ACC112 (cell line): ENCODE measurements at regions not wholly inside any gene's neighbourhood (a gene's known extent, or its start where the extent isn't known, plus 50 kb on each side); places are given as distances from the start of the nearest gene placed in this dataset.

Experiments
- H2AFZ ChIP-seq: fragments of 200-600 bp; sonication (generic); one replicate; pipeline ENCODE4 v1.6.0; 2017; ENCODE audit warnings: antibody characterized with exemption, low read length; ENCODE audit not compliant: unreplicated experiment
- H3K27ac ChIP-seq: fragments of 200-600 bp; sonication (generic); 2 replicates; pipeline ENCODE4 v1.5.1; 2014; ENCODE audit warnings: low read depth, mild to moderate bottlenecking, antibody characterized with exemption, low read length, moderate library complexity
- H3K27me3 ChIP-seq: fragments of 200-600 bp; sonication (generic); 2 replicates; pipeline ENCODE4 v1.6.1; 2014; ENCODE audit warnings: mild to moderate bottlenecking, antibody characterized with exemption, low read length, moderate library complexity, mixed read lengths; ENCODE audit not compliant: insufficient read depth
- H3K36me3 ChIP-seq: fragments of 200-600 bp; sonication (generic); 2 replicates; pipeline ENCODE4 v1.6.1; 2016; ENCODE audit warnings: mild to moderate bottlenecking, antibody characterized with exemption, low read length, moderate library complexity, mixed read lengths; ENCODE audit not compliant: insufficient read depth
- H3K4me1 ChIP-seq: fragments of 200-600 bp; sonication (generic); one replicate; pipeline ENCODE4 v1.6.1; 2016; ENCODE audit warnings: low read length, mixed read lengths; ENCODE audit not compliant: insufficient read depth, unreplicated experiment, control insufficient read depth
- H3K4me3 ChIP-seq: fragments of 200-600 bp; sonication (generic); 2 replicates; pipeline ENCODE4 v1.5.1; 2014; ENCODE audit warnings: mild to moderate bottlenecking, low read depth, low read length
- H3K79me2 ChIP-seq: fragments of 200-600 bp; sonication (generic); one replicate; pipeline ENCODE4 v1.6.0; 2016; ENCODE audit warnings: low read length; ENCODE audit not compliant: control insufficient read depth, unreplicated experiment, insufficient read depth

DNA sequence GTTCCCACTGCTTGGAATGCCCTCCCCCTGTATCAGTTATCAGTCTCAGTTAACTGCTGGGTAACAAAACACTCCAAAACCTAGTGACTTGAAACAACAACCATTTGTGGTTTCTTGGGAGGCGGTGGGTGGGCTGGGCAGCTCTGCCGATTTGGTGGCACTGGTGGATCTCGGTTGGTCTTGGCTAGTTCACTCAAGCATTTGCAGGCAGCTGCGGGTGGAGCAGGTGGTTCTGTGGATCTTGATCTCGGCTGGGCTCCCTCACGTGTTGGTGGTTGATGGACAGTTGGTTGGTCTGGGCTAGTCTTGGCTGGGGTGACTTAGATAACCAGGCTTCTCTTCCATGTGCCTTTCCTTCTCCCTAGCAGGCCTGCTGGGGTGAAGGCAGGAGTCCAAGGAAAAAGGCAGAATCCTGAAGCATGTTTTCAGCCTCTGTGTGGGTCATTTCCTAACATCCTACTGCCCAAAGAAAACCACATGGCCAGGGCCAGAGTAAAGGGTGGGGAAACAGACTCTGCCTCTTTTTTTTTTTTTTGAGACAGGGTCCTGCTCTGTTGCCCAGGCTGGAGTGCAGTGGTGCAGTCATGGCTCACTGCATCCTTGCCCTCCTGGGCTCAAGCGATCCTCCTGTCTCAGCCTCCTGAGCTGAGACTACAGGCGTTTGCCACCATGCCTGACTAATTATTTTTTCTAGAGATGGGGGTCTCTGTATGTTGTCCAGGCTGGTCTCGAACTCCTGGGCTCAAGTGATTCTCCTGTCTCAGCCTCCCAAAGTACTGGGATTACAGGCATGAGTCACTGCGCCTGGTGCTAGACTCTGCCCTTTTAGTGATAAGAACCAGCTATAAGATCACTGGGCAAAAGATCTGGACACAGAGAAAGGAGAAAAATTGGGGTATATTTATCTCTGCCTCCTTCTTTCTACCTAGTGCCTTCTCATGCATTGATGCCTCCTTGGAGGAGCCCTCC lies 183.7 kb downstream of the RGS3 start:
- Histone ChIP-seq H3K27ac (no peak overlapping the region), H2AFZ (no peak overlapping the region), H3K4me1 (no peaks in the 10 kb centered on the region), H3K27me3 (0 out of 2 replicates have a peak, but pooled peaks cover 7% of the 10 kb centered on the region), H3K36me3 (no peaks in the 10 kb centered on the region), H3K79me2 (no peaks in the 10 kb centered on the region), H3K4me3 (no peak overlapping the region)

- Histone ChIP-seq H3K27me3 (0 out of 2 replicates have a peak, but pooled peaks cover 5% of the 10 kb centered on the region), H3K36me3 (no peaks in the 10 kb centered on the region), H3K4me1 (no peaks in the 10 kb centered on the region), H3K27ac (no peak overlapping the region), H3K4me3 (no peak overlapping the region), H2AFZ (no peak overlapping the region), H3K79me2 (no peaks in the 10 kb centered on the region)
Measured at GRCh38 chr9:113648048-113648447, 184.5 kb downstream of the RGS3 start.

DNA sequence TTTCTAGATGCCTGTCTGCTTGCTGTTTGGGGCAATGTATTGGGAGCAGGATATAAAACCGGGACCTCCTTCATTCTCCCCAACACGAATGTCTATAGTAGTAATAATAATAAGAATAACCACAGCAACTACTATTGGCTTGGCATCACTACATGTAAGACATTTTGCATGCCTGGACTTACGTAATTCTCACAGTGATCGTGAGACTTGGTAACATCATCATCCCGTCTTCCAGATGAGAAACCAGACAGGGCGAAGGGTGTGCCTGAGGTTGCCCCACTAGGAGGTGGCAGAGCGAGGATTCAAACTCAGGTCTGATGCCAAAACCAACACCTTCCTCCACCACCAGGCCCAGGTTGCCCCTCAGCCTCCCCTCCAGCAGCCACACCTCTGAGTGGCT lies 185.1 kb downstream of the RGS3 start:
- no peak overlapping the region for H3K27ac ChIP-seq
- no peak overlapping the region for H3K4me3 ChIP-seq
- no peaks in the 10 kb centered on the region for H3K36me3 ChIP-seq
- no peaks in the 10 kb centered on the region for H3K79me2 ChIP-seq
- no peak overlapping the region for H2AFZ ChIP-seq
- H3K27me3 ChIP-seq, result 0 out of 2 replicates have a peak, but pooled peaks cover under 1% of the 10 kb centered on the region
- no peaks in the 10 kb centered on the region for H3K4me1 ChIP-seq

GRCh38 chr9:113649054-113649453 lies 185.5 kb downstream of the RGS3 start:
- H3K27me3 ChIP-seq, result no peaks in the 10 kb centered on the region
- H2AFZ ChIP-seq, result no peak overlapping the region
- no peaks in the 10 kb centered on the region for H3K79me2 ChIP-seq
- H3K36me3 ChIP-seq, result no peaks in the 10 kb centered on the region
- H3K4me3 ChIP-seq, result no peak overlapping the region
- H3K27ac ChIP-seq, result no peak overlapping the region
- H3K4me1 ChIP-seq, result no peaks in the 10 kb centered on the region

DNA sequence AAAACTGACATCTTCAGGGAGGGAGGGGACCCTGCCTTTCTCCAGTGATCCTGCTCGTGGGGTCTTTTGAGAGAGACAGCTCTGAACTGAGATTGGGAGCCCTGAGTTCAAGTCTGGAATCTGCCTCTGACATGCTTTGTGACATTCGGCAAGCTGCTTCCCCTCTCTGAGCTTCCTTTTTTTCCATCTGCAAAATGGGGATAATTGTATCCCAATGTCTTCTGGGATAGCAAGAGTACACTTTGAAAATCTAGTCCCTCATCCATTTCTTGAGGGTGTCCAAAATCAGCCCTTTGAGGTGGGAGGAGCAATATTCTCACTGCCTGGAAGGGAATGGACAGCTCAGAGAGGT lies 186.3 kb downstream of the RGS3 start:
- no peak overlapping the region for H3K27ac ChIP-seq
- no peaks in the 10 kb centered on the region for H3K27me3 ChIP-seq
- no peaks in the 10 kb centered on the region for H3K4me1 ChIP-seq

GRCh38 chr9:113650207-113651131 lies 186.9 kb downstream of the RGS3 start:
- no peaks in the 10 kb centered on the region for H3K36me3 ChIP-seq
- no peaks in the 10 kb centered on the region for H3K4me1 ChIP-seq
- H3K79me2 ChIP-seq, result no peaks in the 10 kb centered on the region
- H3K27me3 ChIP-seq, result no peaks in the 10 kb centered on the region
- no peak overlapping the region for H3K4me3 ChIP-seq
- no peak overlapping the region for H2AFZ ChIP-seq
- no peak overlapping the region for H3K27ac ChIP-seq

More for the DNA sequence above, 186.3 kb downstream of the RGS3 start:
- no peaks in the 10 kb centered on the region for H3K79me2 ChIP-seq
- no peaks in the 10 kb centered on the region for H3K36me3 ChIP-seq
- no peak overlapping the region for H3K4me3 ChIP-seq
- no peak overlapping the region for H2AFZ ChIP-seq

- Histone ChIP-seq H3K4me3 (no peak overlapping the region), H3K27ac (no peak overlapping the region), H3K27me3 (no peaks in the 10 kb centered on the region), H3K4me1 (no peaks in the 10 kb centered on the region), H3K79me2 (no peaks in the 10 kb centered on the region), H2AFZ (no peak overlapping the region), H3K36me3 (no peaks in the 10 kb centered on the region)
Measured at GRCh38 chr9:113651896-113652295, 188.4 kb downstream of the RGS3 start.

DNA sequence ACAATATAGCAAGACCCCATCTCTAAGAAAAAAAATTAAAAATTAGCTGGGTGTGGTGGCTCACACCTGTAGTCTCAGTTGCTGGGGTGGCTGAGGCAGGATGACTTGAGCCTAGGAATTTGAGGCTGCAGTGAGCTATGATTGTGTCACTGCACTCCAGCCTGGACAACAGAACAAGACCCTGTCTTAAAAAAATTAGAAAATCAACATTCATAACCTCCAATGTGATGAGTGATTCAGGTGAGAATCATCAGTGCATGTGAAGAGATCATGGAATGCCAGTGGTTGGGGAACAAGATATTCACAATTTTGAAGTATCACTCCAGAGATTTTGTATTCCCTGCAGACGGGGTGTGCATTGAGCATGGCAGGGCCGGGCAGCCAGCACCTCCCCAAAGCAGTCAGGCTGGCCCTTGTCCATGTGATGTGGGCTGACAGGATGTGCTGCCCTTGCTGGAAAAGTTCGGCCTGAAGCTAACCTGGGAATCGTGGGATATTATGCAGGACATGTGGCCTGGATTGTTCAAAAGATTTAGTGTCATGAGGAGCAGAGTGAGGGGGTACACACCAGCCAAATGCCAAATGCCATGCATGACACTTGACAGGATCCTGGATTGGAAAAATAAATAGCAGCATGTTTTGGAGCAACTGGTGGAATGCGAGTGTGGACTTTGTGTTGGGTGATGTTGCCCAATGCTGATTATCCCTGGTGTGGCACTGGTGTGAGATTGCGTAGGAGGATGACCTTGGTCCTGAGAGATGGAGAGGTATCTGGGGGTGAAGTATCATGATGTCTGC lies 189.0 kb downstream of the RGS3 start:
- Histone ChIP-seq H3K79me2 (no peaks in the 10 kb centered on the region), H3K27ac (no peak overlapping the region), H3K27me3 (no peaks in the 10 kb centered on the region), H3K4me1 (no peaks in the 10 kb centered on the region), H3K4me3 (no peak overlapping the region), H3K36me3 (no peaks in the 10 kb centered on the region), H2AFZ (no peak overlapping the region)

DNA sequence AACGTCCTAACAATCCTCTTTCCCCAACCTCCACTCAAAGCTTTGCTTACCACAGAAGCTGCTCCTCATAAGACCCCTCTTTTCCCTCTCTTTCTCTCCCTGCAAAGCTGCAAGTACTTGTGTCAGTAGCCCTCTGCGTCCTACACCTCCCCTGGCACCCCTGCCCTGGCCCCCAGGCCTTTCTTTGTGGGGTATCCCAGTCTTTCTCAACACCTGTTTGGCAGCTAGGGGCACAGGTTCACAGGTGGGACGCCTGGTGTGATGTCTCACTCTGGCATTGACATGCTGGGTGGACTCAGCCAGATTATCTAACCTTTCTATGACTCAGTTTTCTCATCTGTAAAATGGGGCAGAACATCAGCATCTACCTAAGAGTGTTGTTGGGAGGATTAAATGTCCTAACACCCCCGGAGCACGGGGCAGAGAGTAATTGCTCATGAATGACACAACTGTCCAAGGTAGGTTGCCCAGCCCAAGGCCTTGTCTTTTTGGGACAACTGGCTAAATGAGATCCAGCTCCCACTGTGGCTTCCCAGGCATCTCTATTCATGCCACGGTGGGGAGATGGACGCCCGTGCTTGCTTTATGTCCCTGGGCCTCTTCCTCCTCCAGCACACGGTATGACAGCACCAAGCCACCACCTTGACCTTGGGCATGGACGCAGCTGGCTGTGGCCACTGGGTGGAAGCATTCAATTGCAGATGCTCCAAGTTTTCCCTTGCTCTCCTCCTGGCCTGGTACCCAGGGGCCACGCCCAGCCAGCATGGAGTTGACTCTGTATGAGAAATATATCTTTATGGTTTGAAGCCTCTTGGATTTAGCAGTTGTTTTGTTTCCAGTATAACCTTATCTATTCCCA lies 190.4 kb downstream of the RGS3 start:
- no peaks in the 10 kb centered on the region for H3K36me3 ChIP-seq

More for the DNA sequence above, 190.4 kb downstream of the RGS3 start:
- no peak overlapping the region for H3K4me3 ChIP-seq
- no peak overlapping the region for H2AFZ ChIP-seq
- no peaks in the 10 kb centered on the region for H3K79me2 ChIP-seq
- no peaks in the 10 kb centered on the region for H3K4me1 ChIP-seq
- no peaks in the 10 kb centered on the region for H3K27me3 ChIP-seq
- no peak overlapping the region for H3K27ac ChIP-seq
